ENCODE measurements at regions not wholly inside any gene's neighbourhood (a gene's known extent, or its start where the extent isn't known, plus 50 kb on each side); places are given as distances from the start of the nearest gene placed in this dataset.

GRCh38 chr14:46325157-46325556 lies 326.4 kb downstream of the RPL10L start:
- Histone ChIP-seq H3K27me3 (no peaks in the 10 kb centered on the region), H3K9me3 (no peaks in the 10 kb centered on the region), H3K36me3 (no peaks in the 10 kb centered on the region), H3K27ac (no peak overlapping the region), H3K4me1 (no peaks in the 10 kb centered on the region), H3K4me3 (no peak overlapping the region)
- intact Hi-C loops (cut with DNase I), result no loop called here
- WGBS, 2 donors, result 66 to 82% methylated on average over 5 of the region's 5 CpGs
- no peak for TF ChIP-seq POLR2AphosphoS5 (IDR thresholded peaks at IDR 0.05)
- TF ChIP-seq EP300 (IDR thresholded peaks at IDR 0.05), result no peak
- TF ChIP-seq POLR2A (IDR thresholded peaks at IDR 0.05), result no peak
- no peak for TF ChIP-seq CTCF (IDR thresholded peaks at IDR 0.05)
- no peak for DNase-seq

- Histone ChIP-seq H3K27me3 (no peaks in the 10 kb centered on the region), H3K27ac (no peak overlapping the region), H3K9me3 (no peaks in the 10 kb centered on the region), H3K4me1 (no peaks in the 10 kb centered on the region), H3K4me3 (no peak overlapping the region), H3K36me3 (no peaks in the 10 kb centered on the region)
- no peak for TF ChIP-seq POLR2A (IDR thresholded peaks at IDR 0.05)
- TF ChIP-seq POLR2AphosphoS5 (IDR thresholded peaks at IDR 0.05), result no peak
- no peak for TF ChIP-seq EP300 (IDR thresholded peaks at IDR 0.05)
- no peak for TF ChIP-seq CTCF (IDR thresholded peaks at IDR 0.05)
- intact Hi-C loops (cut with DNase I), result no loop called here
- DNase-seq, result no peak
These were observed 328.2 kb downstream of the RPL10L start for GRCh38 chr14:46323404-46323762.

- Histone ChIP-seq H3K27me3 (no peaks in the 10 kb centered on the region), H3K9me3 (no peaks in the 10 kb centered on the region), H3K36me3 (no peaks in the 10 kb centered on the region), H3K4me3 (no peak overlapping the region), H3K4me1 (no peaks in the 10 kb centered on the region), H3K27ac (no peak overlapping the region)
- TF ChIP-seq CTCF (IDR thresholded peaks at IDR 0.05) (no peak), POLR2A (IDR thresholded peaks at IDR 0.05) (no peak), POLR2AphosphoS5 (IDR thresholded peaks at IDR 0.05) (no peak), EP300 (IDR thresholded peaks at IDR 0.05) (no peak)
- 42 to 50% methylated on average over 3 of the region's 3 CpGs for WGBS, 2 donors
- DNase-seq, result no peak
- intact Hi-C loops (cut with DNase I), result no loop called here
These were observed 328.7 kb downstream of the RPL10L start for GRCh38 chr14:46322730-46323403.

- DNase-seq, result no peak
- Histone ChIP-seq H3K4me1 (no peaks in the 10 kb centered on the region), H3K4me3 (no peak overlapping the region), H3K9me3 (no peaks in the 10 kb centered on the region), H3K36me3 (no peaks in the 10 kb centered on the region), H3K27me3 (no peaks in the 10 kb centered on the region), H3K27ac (no peak overlapping the region)
- 8 to 41% methylated on average over 1 of the region's 1 CpG for WGBS, 2 donors
- intact Hi-C loops (cut with DNase I), result no loop called here
- TF ChIP-seq POLR2A (IDR thresholded peaks at IDR 0.05) (no peak), EP300 (IDR thresholded peaks at IDR 0.05) (no peak), CTCF (IDR thresholded peaks at IDR 0.05) (no peak), POLR2AphosphoS5 (IDR thresholded peaks at IDR 0.05) (no peak)
These were observed 329.5 kb downstream of the RPL10L start for GRCh38 chr14:46322076-46322475.

GRCh38 chr14:46306267-46306666 lies 345.3 kb downstream of the RPL10L start:
- Histone ChIP-seq H3K27ac (no peak overlapping the region), H3K4me3 (no peak overlapping the region), H3K4me1 (no peaks in the 10 kb centered on the region), H3K27me3 (no peaks in the 10 kb centered on the region), H3K36me3 (no peaks in the 10 kb centered on the region), H3K9me3 (no peaks in the 10 kb centered on the region)
- TF ChIP-seq CTCF (IDR thresholded peaks at IDR 0.05), result no peak
- no peak for TF ChIP-seq POLR2AphosphoS5 (IDR thresholded peaks at IDR 0.05)
- TF ChIP-seq EP300 (IDR thresholded peaks at IDR 0.05), result no peak
- no peak for TF ChIP-seq POLR2A (IDR thresholded peaks at IDR 0.05)
- WGBS, 2 donors, result 47 to 72% methylated on average over 2 of the region's 2 CpGs
- intact Hi-C loops (cut with DNase I), result no loop called here
- DNase-seq, result no peak

All from sigmoid colon (tissue), 6 donors.